IMR-90 (cell line): ENCODE measurements at regions not wholly inside any gene's neighbourhood (a gene's known extent, or its start where the extent isn't known, plus 50 kb on each side); places are given as distances from the start of the nearest gene placed in this dataset.

ENCODE experiments used
- ATAC-seq: fragments of 200-7000 bp; cut with Tn5 transposase; 2 replicates; pipeline ENCODE4 v1.9.1; 2020; ENCODE audit warnings: low read depth, mild to moderate bottlenecking, moderate library complexity
- BruUV-seq: library from RNA; stranded (reverse); fragments of 400-500 nt; replicated peaks from 2 replicates; lab custom pipeline; 2021; lab: Mats Ljungman, UMichigan
- CTCF ChIA-PET: fragments of 300-600 bp; formaldehyde crosslinking; extraction: SDS; loops from one replicate; lab custom pipeline; 2021; ENCODE audit warnings: antibody characterized with exemption; lab: Yijun Ruan, JAX
- POLR2A ChIA-PET: fragments of 300-600 bp; sonication (Branson Sonifier 250); formaldehyde crosslinking; loops from one replicate; lab custom pipeline; 2022; ENCODE audit warnings: antibody characterized with exemption; ENCODE audit not compliant: unreplicated experiment; lab: Charles Lee
- DNase-seq: peaks from one replicate; pipeline ENCODE4 v3.0.0; 2013
- H2AFZ ChIP-seq: replicated peaks from 2 replicates; pipeline ENCODE3; 2013; ENCODE audit warnings: low read length, mild to moderate bottlenecking; ENCODE audit not compliant: poor library complexity
- H2AK5ac ChIP-seq: 2 replicates; pipeline ENCODE4 v1.6.1; 2013; ENCODE audit warnings: low read depth, low read length, inconsistent platforms
- H2AK9ac ChIP-seq: replicated peaks from 2 replicates; pipeline ENCODE3; 2013; ENCODE audit warnings: mild to moderate bottlenecking, low read depth, low read length, moderate library complexity; ENCODE audit not compliant: poor library complexity
- H2BK120ac ChIP-seq: 2 replicates; pipeline ENCODE4 v1.6.1; 2013; ENCODE audit warnings: low read depth, low read length, inconsistent platforms
- H2BK15ac ChIP-seq: 3 replicates; pipeline ENCODE4 v1.6.1; 2013; ENCODE audit warnings: low read depth, low read length, inconsistent platforms
- H2BK20ac ChIP-seq: 2 replicates; pipeline ENCODE4 v1.6.1; 2013; ENCODE audit warnings: low read depth, mild to moderate bottlenecking, inconsistent platforms, low read length, moderate library complexity
- H2BK5ac ChIP-seq: 2 replicates; pipeline ENCODE4 v1.6.1; 2013; ENCODE audit warnings: mild to moderate bottlenecking, low read depth, low read length, inconsistent platforms; ENCODE audit not compliant: poor library complexity, severe bottlenecking
- H3K14ac ChIP-seq: replicated peaks from 2 replicates; pipeline ENCODE4 v1.6.1; 2013; ENCODE audit warnings: low read depth, low read length, inconsistent platforms
- H3K18ac ChIP-seq: 2 replicates; pipeline ENCODE4 v1.6.1; 2013; ENCODE audit warnings: low read depth, low read length, control low read depth
- H3K23ac ChIP-seq: 2 replicates; pipeline ENCODE4 v1.6.1; 2013; ENCODE audit warnings: low read depth, low read length, inconsistent platforms
- H3K27ac ChIP-seq: 2 replicates; pipeline ENCODE4 v1.5.1; 2013; ENCODE audit warnings: mild to moderate bottlenecking, control low read depth, low read length; ENCODE audit not compliant: insufficient read depth
- H3K27me3 ChIP-seq: 2 replicates; pipeline ENCODE4 v1.6.1; 2013; ENCODE audit warnings: low read length; ENCODE audit not compliant: control insufficient read depth, insufficient read depth
- H3K36me3 ChIP-seq: 2 replicates; pipeline ENCODE4 v1.6.1; 2013; ENCODE audit warnings: low read length, mixed read lengths; ENCODE audit not compliant: control insufficient read depth, insufficient read depth
- H3K4ac ChIP-seq: 2 replicates; pipeline ENCODE4 v1.6.1; 2013; ENCODE audit warnings: low read depth, low read length, inconsistent platforms
- H3K4me1 ChIP-seq: 2 replicates; pipeline ENCODE4 v1.6.1; 2013; ENCODE audit warnings: low read length, mixed read lengths; ENCODE audit not compliant: control insufficient read depth, insufficient read depth
- H3K4me2 ChIP-seq: 2 replicates; pipeline ENCODE4 v1.6.1; 2013; ENCODE audit warnings: low read depth, mild to moderate bottlenecking, control low read depth, low read length, moderate library complexity
- H3K4me3 ChIP-seq: 2 replicates; pipeline ENCODE4 v1.5.1; 2013; ENCODE audit warnings: low read depth, mild to moderate bottlenecking, control low read depth, low read length, moderate library complexity; ENCODE audit not compliant: insufficient read depth
- H3K56ac ChIP-seq: 2 replicates; pipeline ENCODE4 v1.6.1; 2013; ENCODE audit warnings: low read length, inconsistent platforms; ENCODE audit not compliant: insufficient read depth; ENCODE audit errors: extremely low read depth
- H3K79me1 ChIP-seq, 2 experiments: 2 replicates each; pipeline ENCODE4 v1.6.1; 2013; ENCODE audit warnings: low read length in 2 of 2, inconsistent platforms in 1 of 2, low read depth in 1 of 2
- H3K9ac ChIP-seq: 2 replicates; pipeline ENCODE4 v1.6.1; 2013; ENCODE audit warnings: low read depth, low read length, control low read depth
- H3K9me1 ChIP-seq: 2 replicates; pipeline ENCODE4 v1.6.1; 2013; ENCODE audit warnings: low read length, inconsistent platforms; ENCODE audit not compliant: insufficient read depth
- H3K9me3 ChIP-seq: 2 replicates; pipeline ENCODE4 v1.6.1; 2013; ENCODE audit warnings: low read length; ENCODE audit not compliant: control insufficient read depth, insufficient read depth
- H4K20me1 ChIP-seq: 2 replicates; pipeline ENCODE4 v1.6.1; 2013; ENCODE audit warnings: low read length, inconsistent platforms; ENCODE audit not compliant: insufficient read depth
- H4K5ac ChIP-seq: 2 replicates; pipeline ENCODE4 v1.6.1; 2013; ENCODE audit warnings: mild to moderate bottlenecking, low read depth, low read length, control low read depth
- H4K8ac ChIP-seq, 2 experiments: 2 replicates each; pipeline ENCODE4 v1.6.1; 2013; ENCODE audit warnings: low read depth in 2 of 2, low read length in 2 of 2, control low read depth in 1 of 2, inconsistent platforms in 1 of 2
- H4K91ac ChIP-seq: 2 replicates; pipeline ENCODE4 v1.6.1; 2013; ENCODE audit warnings: low read depth, low read length, inconsistent platforms; ENCODE audit not compliant: insufficient read depth
- MAFK ChIP-seq: IDR thresholded peaks from 2 replicates; pipeline ENCODE4 v1.6.1; 2012; ENCODE audit warnings: low read depth, low read length, improper control_type of control experiment
- MXI1 ChIP-seq: IDR thresholded peaks from 2 replicates; pipeline ENCODE4 v1.6.1; 2012; ENCODE audit warnings: low read depth, mild to moderate bottlenecking, low read length, moderate library complexity, borderline replicate concordance
- WGBS, 2 experiments: methylation state at CpG; one replicate each; pipeline versions ENCODE4 v1.1.5 to v1.1.7; 2013; ENCODE audit warnings: missing lambda C conversion rate in 2 of 2; ENCODE audit not compliant: insufficient read length in 1 of 2; ENCODE audit errors: extremely low coverage in 2 of 2; 5-methylcytosine and 5-hydroxymethylcytosine counted together
- dilution Hi-C: fragments of 300-500 bp; cut with HindIII; formaldehyde crosslinking; loops from one replicate; pipeline ENCODE4 v1.14.3; 2018; ENCODE audit warnings: low sequenced_read_pairs; ENCODE audit not compliant: unreplicated experiment
- in situ Hi-C: fragments of 300-500 bp; cut with MboI; formaldehyde crosslinking; loops from 3 replicates; pipeline ENCODE4 v1.14.3; 2019; ENCODE audit warnings: low sequenced_read_pairs, inconsistent platforms, mixed read lengths
- intact Hi-C: fragments of 100-400 bp; cut with micrococcal nuclease; formaldehyde crosslinking; loops from 2 replicates; pipeline ENCODE4 v1.10.0; 2022

DNA sequence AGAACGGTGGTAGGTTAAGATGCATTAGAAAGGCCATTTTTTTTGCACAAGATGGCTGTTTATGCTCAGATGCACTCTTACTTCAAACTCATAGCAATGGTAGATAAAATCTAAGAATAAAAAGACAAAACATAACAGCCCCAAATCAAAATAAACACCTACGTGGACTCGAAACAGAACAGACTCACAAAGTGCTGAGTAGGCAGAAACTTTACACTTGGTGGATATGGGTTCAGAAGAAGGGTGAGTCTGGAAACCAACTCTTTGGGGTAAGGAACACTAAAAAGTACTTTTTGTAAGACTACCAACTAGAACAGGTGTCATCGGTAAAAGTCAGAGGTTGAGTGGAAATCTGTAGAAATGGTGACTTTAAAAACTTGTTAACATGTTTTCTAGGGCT is 468.2 kb downstream of the OTOL1 start:
- Histone ChIP-seq H3K4me3 (no peak overlapping the region), H2BK20ac (no peak overlapping the region)

More for the DNA sequence above, 468.2 kb downstream of the OTOL1 start:
- Histone ChIP-seq H3K79me1 (no peaks in the 10 kb centered on the region), H4K20me1 (no peaks in the 10 kb centered on the region), H3K36me3 (no peaks in the 10 kb centered on the region), H4K5ac (no peak overlapping the region), H3K9me1 (no peaks in the 10 kb centered on the region), H3K4me2 (no peak overlapping the region), H3K18ac (no peak overlapping the region), H2AK9ac (no peak overlapping the region), H3K4ac (no peak overlapping the region), H2BK5ac (no peak overlapping the region), H2AFZ (no peak overlapping the region), H3K27ac (no peak overlapping the region), H3K14ac (no peak overlapping the region), H4K91ac (no peak overlapping the region), H3K23ac (no peak overlapping the region), H2AK5ac (no peak overlapping the region), H3K9me3 (no peaks in the 10 kb centered on the region), H3K9ac (no peak overlapping the region), H3K27me3 (no peaks in the 10 kb centered on the region), H2BK120ac (no peak overlapping the region), H3K56ac (no peak overlapping the region), H2BK15ac (no peak overlapping the region), H3K4me1 (no peaks in the 10 kb centered on the region), H4K8ac (no peak overlapping the region)
- CTCF ChIA-PET = no interaction called here
- TF ChIP-seq MAFK (peak; percentile 99), MXI1 (no peak)
- dilution Hi-C loops = no loop called here
- no TSS peak for BruUV-seq
- ATAC-seq (no peak), DNase-seq (no peak)
- intact Hi-C loops = no loop called here
- WGBS, 2 experiments = no CpG with 5 or more reads among the region's 4 CpGs
- in situ Hi-C loops = no loop called here
- POLR2A ChIA-PET = no interaction called here
